Activated CD8-positive, alpha-beta memory T cell treated with anti-CD3 and anti-CD28 coated beads for 36 hours (primary cell): ENCODE measurements at regions not wholly inside any gene's neighbourhood (a gene's known extent, or its start where the extent isn't known, plus 50 kb on each side); places are given as distances from the start of the nearest gene placed in this dataset.

Source experiments
- CTCF ChIA-PET: fragments of 350-600 bp; sonication (Branson Sonifier 250); formaldehyde crosslinking; loops from one replicate; lab custom pipeline; 2021; ENCODE audit warnings: antibody characterized with exemption; lab: Charles Lee
- POLR2A ChIA-PET: fragments of 350-600 bp; sonication (Branson Sonifier 250); formaldehyde crosslinking; loops from one replicate; lab custom pipeline; 2021; ENCODE audit warnings: antibody characterized with exemption; lab: Charles Lee

DNA sequence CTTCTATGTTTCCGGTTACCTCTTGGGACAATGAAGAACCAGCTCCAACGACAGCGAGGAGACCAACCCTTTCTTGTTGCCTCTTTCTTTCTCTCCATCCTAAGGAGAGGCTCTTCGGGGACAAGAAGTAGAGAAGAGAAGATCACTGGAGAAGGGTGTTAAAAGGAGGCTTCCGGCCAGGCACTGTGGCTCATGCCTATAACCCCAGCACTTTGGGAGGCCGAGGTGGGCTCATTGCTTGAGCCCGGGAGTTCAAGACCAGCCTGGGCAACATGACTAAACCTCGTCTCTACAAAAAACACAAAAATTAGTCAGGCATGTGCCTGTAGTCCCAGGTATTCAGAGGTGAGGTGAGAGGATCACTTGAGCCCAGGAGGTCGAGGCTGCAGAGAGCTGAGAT lies 90.8 kb upstream of the TNFAIP3 start:
- ChIA-PET POLR2A (no interaction called here), CTCF (no interaction called here)

GRCh38 chr6:137776786-137777686 lies 90.0 kb upstream of the TNFAIP3 start:
- POLR2A ChIA-PET, result no interaction called here
- CTCF ChIA-PET, result no interaction called here

- ChIA-PET POLR2A (no interaction called here), CTCF (no interaction called here)
Observed at GRCh38 chr6:137777687-137778075, 89.4 kb upstream of the TNFAIP3 start.

- CTCF ChIA-PET, result no interaction called here
- POLR2A ChIA-PET, result no interaction called here
Observed at GRCh38 chr6:137779982-137780381, 87.1 kb upstream of the TNFAIP3 start.

- ChIA-PET CTCF (no interaction called here), POLR2A (no interaction called here)
Observed at GRCh38 chr6:137780447-137781034, 86.5 kb upstream of the TNFAIP3 start.

- POLR2A ChIA-PET, result no interaction called here
- CTCF ChIA-PET, result interaction anchor here (1.1 kb wide), 1 partner anchor 86 kb away, joined by 3 read pairs; no protein-coding TSS in a partner anchor
Observed at GRCh38 chr6:137781639-137782038, 85.4 kb upstream of the TNFAIP3 start.

- ChIA-PET POLR2A (no interaction called here), CTCF (interaction anchor here (1.1 kb wide), 1 partner anchor 85 kb away, joined by 3 read pairs; no protein-coding TSS in a partner anchor)
Observed at GRCh38 chr6:137782166-137783039, 84.7 kb upstream of the TNFAIP3 start.

GRCh38 chr6:137783710-137784109 lies 83.3 kb upstream of the TNFAIP3 start:
- ChIA-PET POLR2A (no interaction called here), CTCF (no interaction called here)

GRCh38 chr6:137784583-137784982 lies 82.5 kb upstream of the TNFAIP3 start:
- CTCF ChIA-PET, result no interaction called here
- POLR2A ChIA-PET, result no interaction called here

- ChIA-PET POLR2A (no interaction called here), CTCF (no interaction called here)
Observed at GRCh38 chr6:137787016-137787415, 80.0 kb upstream of the TNFAIP3 start.

DNA sequence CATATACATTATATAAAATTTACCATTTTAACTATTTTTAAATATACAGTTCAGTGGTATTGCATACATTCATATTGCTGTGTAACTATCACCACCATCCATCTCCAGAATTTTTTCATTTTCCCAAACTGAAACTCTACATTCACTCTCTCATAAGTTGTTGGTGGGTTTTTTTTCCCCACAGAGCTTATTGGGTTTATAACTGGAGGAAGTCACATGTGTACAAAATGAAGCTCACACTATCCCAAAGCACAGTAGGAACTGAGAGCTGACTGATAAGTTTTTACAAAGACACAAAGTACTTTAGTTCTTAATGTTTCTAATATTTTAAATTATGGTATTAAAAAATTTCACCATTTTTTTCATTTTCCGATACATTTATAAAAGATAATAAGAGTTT lies 78.8 kb upstream of the TNFAIP3 start:
- POLR2A ChIA-PET, result no interaction called here
- CTCF ChIA-PET, result no interaction called here

GRCh38 chr6:137791281-137792159 lies 75.5 kb upstream of the TNFAIP3 start:
- CTCF ChIA-PET, result no interaction called here

GRCh38 chr6:137792160-137793033 lies 74.7 kb upstream of the TNFAIP3 start:
- ChIA-PET POLR2A (interaction anchor here (1.3 kb wide), 1 partner anchor 75 kb away, joined by 3 read pairs; the partner anchor contains the start of gene TNFAIP3), CTCF (no interaction called here)

More at GRCh38 chr6:137791281-137792159, 75.5 kb upstream of the TNFAIP3 start:
- POLR2A ChIA-PET, result interaction anchor here (1.1 kb wide), 1 partner anchor 69 kb away, joined by 4 read pairs; no protein-coding TSS in a partner anchor

DNA sequence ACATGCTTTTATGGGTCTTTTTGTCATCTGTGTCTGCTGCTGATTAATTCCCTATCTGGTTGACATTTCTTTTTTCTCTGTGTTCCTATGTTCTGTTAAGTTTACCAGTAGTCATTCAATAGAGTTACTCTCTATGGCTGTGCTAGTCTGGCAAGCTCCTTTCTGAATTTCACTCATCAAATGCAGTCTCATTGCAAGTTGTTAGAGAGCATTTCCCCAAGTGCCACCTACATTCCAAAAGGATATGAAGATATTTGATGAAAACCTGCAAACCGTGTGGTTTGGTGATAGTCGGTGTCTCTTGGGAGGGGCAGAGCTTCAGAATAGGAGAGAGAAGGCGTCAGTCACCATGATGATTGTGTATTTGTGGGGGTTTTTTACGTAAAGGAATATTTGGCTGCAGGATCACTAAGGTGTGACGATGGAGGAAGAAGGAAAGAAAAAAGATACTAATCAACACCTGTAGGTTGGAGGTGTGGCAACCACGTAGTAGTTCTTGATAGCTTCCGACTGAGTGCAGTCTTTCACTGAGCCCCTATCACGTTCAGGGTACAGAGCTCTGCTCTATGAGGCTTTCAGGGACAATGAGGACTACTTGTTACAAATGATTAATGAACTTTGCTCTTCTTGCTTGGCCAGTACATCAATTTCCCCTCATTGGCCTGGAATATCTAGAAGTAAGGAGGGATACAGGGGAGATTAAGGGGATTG lies 73.1 kb upstream of the TNFAIP3 start:
- ChIA-PET POLR2A (no interaction called here), CTCF (interaction anchor here (1.6 kb wide), 1 partner anchor 73 kb away, joined by 4 read pairs; the partner anchor contains the start of gene TNFAIP3)

DNA sequence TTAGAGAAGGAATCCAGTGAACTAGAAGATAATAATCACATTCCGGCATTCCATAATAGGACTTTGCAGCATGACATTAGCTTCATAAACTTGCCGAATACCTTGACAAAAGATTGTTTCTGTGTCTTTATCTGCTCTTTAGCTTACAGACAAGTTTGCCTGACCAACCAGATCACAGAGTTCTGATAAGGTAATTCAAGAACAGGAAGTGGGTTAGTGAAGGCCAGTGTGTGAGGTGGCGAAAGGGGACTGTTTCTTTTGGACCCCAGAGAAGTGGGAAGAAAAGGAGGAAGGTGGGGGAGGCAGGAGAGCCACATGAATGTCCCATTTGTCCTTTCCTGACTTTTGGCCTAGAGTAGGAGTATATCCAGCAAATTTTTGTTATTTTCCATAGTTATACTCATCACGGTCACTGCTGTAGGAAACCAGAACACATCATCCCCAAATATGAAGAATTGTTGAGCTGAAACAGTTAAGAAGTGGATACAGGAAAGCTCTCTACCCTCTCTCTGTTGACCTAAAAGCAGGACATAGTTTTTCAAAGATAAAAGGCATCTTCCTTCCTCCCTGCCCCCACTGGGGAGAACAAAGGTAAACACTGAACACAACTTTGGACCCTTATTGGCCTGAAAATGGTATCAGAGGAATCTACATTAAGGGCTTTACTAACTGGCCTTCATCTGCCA lies 72.4 kb upstream of the TNFAIP3 start:
- CTCF ChIA-PET, result interaction anchor here (1.6 kb wide), 1 partner anchor 73 kb away, joined by 4 read pairs; the partner anchor contains the start of gene TNFAIP3
- POLR2A ChIA-PET, result no interaction called here

DNA sequence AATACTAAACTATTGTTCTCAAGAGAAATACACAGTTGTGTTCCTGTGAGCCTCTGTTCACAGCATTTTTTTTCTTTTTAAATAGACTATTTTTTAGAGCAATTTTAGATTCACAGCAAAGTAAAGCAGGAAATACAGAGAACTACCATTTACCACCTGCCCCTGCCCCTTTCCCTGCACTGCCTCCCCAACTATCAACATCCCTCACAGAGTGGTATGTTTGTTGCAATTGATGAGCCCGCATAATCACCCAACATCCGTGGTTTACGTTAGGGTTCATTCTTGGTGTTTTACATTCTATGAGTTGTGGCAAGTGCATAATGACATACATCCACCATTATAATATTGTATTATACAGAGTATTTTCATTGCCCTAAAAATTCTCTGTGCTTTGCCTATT lies 71.6 kb upstream of the TNFAIP3 start:
- POLR2A ChIA-PET, result no interaction called here

More for the DNA sequence above, 71.6 kb upstream of the TNFAIP3 start:
- CTCF ChIA-PET, result interaction anchor here (0.8 kb wide), 1 partner anchor 73 kb away, joined by 3 read pairs; no protein-coding TSS in a partner anchor
